GM19438 (cell line): ENCODE measurements at regions not wholly inside any gene's neighbourhood (a gene's known extent, or its start where the extent isn't known, plus 50 kb on each side); places are given as distances from the start of the nearest gene placed in this dataset.

Source experiments
- ATAC-seq: cut with Tn5 transposase; IDR thresholded peaks from one replicate; pipeline ENCODE4 v1.9.1; 2021; ENCODE audit warnings: low read depth; ENCODE audit not compliant: unreplicated experiment

DNA sequence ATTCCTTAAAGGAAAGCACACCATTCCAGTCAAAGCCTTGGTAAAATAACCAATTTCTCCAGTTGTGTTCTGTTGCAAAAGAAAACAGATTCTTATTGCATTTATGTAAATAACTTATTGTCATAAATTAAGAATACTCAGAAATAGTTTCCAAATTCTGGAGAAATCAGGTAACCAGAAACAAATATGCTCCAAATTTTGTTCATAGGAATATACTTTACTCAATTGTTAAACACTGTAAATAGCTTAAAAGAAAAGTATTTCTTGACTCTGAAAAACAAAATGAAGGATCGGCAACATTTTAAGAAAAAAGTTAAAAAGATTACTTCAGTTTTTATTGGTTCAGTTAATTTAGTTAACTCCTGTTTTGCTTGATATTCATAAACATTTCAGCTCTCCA lies 67.1 kb upstream of the PIK3CG start:
- ATAC-seq: no peak

DNA sequence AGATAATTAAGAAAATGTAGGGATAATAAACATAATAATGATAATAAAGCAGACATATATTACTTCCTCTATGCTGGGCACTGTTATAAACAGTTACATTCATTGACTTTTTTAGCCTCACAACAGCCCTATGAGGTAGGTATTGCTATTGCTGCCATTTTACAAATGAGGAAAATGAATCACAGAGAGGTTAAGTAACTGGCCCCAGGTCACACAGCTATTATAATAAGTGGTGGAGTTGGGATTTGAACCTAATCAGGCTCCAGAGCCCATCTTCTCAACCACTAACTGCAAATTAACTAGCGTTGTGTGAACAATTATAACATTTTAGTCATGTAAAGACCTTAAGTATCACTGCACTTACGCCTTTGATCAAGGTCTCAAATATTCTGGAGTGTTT lies 62.5 kb upstream of the PIK3CG start:
- ATAC-seq: no peak

DNA sequence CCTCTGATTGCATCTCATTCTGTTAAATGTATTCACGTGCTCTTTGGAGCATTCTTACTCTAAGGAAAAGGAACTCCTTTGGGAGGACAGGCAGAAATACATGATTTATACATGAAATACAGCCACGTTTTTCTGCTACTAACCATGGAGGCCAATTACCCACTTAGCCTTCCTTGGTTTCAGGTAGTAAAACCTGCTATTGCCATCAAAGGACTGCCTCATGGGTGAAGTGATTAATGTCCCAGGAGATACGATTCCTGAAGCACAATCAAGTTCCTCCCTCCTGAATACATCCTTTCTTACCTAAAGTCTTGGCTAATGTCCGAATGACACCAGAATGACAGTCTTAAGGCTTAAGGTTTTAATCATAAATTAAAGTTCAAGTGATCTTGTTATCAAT lies 58.5 kb upstream of the PIK3CG start:
- no peak for ATAC-seq

DNA sequence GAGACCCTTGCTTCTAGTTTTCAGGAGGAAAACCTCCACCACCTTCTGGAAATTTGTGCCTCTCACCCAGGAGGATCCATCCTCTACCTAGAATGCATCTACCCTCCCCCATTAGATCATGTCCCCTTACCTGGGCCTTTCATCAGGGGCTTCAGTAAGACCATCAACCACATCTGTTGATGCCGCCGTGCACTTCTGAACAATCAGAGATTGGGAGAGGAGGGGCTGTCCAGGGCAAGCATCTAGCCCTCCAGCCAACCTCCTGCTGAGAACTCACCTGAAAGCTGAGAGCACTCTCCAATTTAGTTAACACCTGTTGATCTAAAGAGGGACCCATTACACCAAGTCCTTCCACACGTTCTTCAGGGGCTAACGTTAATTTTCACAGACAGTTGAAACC lies 57.6 kb upstream of the PIK3CG start:
- ATAC-seq: no peak

DNA sequence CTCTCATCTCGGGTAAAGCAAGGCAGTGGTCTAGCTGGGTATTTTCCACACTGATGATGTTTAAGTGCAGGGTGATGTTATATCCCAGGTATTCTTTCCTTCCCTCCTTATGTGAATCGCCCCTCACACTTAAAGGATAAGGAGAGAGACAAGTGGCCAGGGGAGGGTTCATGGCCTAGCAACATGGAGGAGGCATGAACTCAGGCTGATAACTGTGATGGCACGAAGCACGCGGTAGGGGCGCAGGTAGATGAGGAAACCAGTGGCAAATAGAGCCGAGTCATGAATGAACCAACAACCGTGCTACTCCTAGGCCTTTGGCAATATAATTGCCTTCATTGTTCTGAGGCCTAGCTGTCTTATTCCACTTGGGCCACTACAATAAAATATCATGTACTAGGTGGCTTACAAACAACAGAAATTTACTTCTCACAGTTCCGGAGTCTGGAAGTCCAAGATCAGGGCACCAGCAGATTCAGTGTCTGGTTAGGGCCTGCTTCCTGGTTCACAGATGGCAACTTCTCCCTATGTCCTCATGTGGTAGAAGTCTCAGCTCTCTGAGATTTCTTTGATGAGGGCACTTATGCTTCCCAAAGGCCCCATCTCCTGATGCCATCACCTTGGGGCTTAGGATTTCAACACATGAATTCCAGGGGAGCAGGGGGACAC lies 56.0 kb upstream of the PIK3CG start:
- no peak for ATAC-seq

DNA sequence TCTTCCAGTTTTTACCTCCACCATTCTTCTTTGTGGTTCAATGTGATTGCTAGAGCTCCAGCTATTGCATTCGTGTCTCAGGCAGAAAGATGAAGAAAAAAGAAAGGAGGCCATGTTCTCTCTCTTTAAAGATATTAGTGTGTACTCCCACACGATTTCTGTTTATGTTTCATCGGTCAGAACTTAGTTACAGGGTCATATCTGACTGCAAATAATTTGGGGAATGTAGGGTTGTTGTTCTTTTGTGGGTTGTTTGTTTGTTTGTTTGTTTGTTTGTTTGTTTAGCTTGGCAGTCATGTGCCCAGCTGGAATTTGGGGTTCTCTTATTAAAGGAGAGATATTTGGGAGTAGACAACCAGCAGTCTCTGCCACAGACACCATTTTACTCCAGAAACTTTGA lies 53.6 kb upstream of the PIK3CG start:
- ATAC-seq: no peak

DNA sequence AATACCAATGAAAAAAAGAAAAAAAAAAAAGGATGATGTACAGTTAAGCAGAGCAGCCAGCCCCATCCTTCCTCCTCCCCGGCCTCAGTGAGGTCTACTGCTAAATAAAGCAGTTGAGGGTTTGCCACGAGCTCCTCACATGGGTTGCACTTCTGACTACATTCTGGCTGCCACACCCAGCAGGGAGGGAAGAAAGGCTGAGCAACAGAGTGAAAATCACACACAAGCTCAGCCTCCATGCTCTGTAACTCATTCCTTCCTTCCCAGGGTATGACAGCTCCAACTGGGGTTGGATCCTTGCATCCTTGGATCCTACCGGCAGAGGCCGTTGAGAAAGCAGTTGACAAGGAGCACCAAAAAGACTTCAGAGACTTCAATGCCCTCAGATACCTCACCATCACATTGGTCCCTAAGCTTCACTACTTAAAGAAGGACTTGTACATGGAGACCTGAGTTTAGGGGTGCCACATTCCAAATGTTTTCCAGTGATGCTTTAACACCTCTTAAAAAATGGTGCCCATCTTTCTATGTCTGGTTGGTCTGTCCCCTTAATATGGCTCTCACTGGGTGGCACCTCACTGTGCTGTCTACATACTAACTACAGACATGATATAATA lies 52.9 kb upstream of the PIK3CG start:
- ATAC-seq: no peak

DNA sequence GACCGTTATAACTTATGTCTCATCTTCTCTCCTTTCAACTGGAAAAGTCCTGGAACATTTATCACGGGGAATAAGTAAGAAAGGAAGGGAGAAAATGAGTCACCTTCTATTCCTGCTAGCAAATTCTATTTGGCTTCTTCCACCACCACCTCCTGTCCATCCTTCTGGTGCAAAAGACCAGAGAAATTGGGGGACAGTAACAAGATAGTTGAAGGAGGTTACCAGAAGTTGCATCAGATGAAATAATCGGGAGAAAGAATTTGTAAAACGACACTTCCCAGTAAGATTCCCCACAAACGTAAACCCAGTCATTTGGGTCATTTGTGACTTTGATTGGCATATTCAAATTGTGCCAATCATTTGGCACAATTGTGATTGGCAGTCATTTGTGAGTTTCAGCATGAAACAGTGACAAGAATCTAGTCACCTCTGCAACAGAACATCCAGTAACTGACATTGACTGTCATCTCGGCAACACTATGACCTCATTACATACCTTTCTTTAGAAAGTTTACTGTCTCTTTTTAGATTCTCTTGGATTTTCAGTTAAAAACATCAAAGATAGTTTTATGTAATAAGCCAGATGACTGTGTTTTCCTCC lies 51.3 kb upstream of the PIK3CG start:
- no peak for ATAC-seq

DNA sequence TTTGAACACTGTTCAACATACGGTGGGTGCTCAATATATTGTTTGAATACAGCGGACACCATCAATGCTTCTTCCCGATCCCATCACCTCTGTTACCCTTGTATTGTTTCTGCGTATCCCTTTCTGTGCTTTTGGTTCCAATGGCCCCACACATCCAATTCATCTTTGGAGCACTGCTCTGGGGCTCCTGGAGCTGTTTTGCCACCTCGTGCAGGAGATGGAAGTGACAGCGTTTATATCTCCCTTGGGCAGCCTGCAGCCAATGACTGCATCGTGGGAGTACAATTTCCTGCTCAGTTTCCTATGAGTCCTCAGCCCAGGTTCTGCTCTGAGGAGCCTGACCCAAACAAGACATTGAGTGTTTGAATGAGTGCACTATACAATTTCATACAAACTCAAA lies 50.2 kb upstream of the PIK3CG start:
- ATAC-seq: no peak
